ENCODE measurements at regions not wholly inside any gene's neighbourhood (a gene's known extent, or its start where the extent isn't known, plus 50 kb on each side); places are given as distances from the start of the nearest gene placed in this dataset.

GRCh38 chr4:45294464-45294863 lies 568.1 kb upstream of the GNPDA2 start:
- Histone ChIP-seq H3K27ac (ENCODE audit: insufficient read depth, low read length) (no peak overlapping the region), H3K36me3 (ENCODE audit: control insufficient read depth, insufficient read depth, low read length) (no peaks in the 10 kb centered on the region), H3K79me2 (ENCODE audit: control insufficient read depth, insufficient read depth, low read length) (no peaks in the 10 kb centered on the region), H2AFZ (ENCODE audit: low read length) (no peak overlapping the region), H3K4me3 (replicated peaks in 1 of 4; ENCODE audit: control extremely low read depth in 1 of 4, insufficient read depth in 1 of 4, low read depth in 3 of 4, low read length in 4 of 4) (no peak overlapping the region), H3K4me2 (ENCODE audit: extremely low read depth, insufficient read depth, low read length) (no peak overlapping the region), H3K4me1 (ENCODE audit: control insufficient read depth, extremely low read depth, insufficient read depth, low read length) (no peaks in the 10 kb centered on the region), H3K9ac (ENCODE audit: insufficient read depth, low read length) (no peak overlapping the region), H3K9me3 (ENCODE audit: control insufficient read depth, insufficient read depth, low read depth, low read length) (no peaks in the 10 kb centered on the region), H3K27me3 (ENCODE audit: control insufficient read depth, insufficient read depth, low read length) (no peaks in the 10 kb centered on the region), H4K20me1 (ENCODE audit: control insufficient read depth, extremely low read depth, insufficient read depth, low read length) (no peaks in the 10 kb centered on the region)
- TF ChIP-seq EZH2 (IDR thresholded peaks at IDR 0.05; ENCODE audit: low read length, missing control alignments) (no peak), CTCF (conservative IDR thresholded peaks at IDR 0.05 in 1 of 2, IDR thresholded peaks at IDR 0.05 in 1 of 2; ENCODE audit: low read depth in 1 of 2, low read length in 2 of 2) (no peak)
- DNase-seq (ENCODE audit: low read depth in 2 of 2): no peak

- Histone ChIP-seq H3K4me3 (replicated peaks in 1 of 4; ENCODE audit: control extremely low read depth in 1 of 4, insufficient read depth in 1 of 4, low read depth in 3 of 4, low read length in 4 of 4) (no peak overlapping the region), H2AFZ (ENCODE audit: low read length) (no peak overlapping the region), H3K9ac (ENCODE audit: insufficient read depth, low read length) (no peak overlapping the region), H3K27ac (ENCODE audit: insufficient read depth, low read length) (no peak overlapping the region), H4K20me1 (ENCODE audit: control insufficient read depth, extremely low read depth, insufficient read depth, low read length) (no peaks in the 10 kb centered on the region), H3K4me1 (ENCODE audit: control insufficient read depth, extremely low read depth, insufficient read depth, low read length) (no peaks in the 10 kb centered on the region), H3K27me3 (ENCODE audit: control insufficient read depth, insufficient read depth, low read length) (no peaks in the 10 kb centered on the region), H3K79me2 (ENCODE audit: control insufficient read depth, insufficient read depth, low read length) (no peaks in the 10 kb centered on the region), H3K9me3 (ENCODE audit: control insufficient read depth, insufficient read depth, low read depth, low read length) (no peaks in the 10 kb centered on the region), H3K4me2 (ENCODE audit: extremely low read depth, insufficient read depth, low read length) (no peak overlapping the region), H3K36me3 (ENCODE audit: control insufficient read depth, insufficient read depth, low read length) (no peaks in the 10 kb centered on the region)
- TF ChIP-seq CTCF (conservative IDR thresholded peaks at IDR 0.05 in 1 of 2, IDR thresholded peaks at IDR 0.05 in 1 of 2; ENCODE audit: low read depth in 1 of 2, low read length in 2 of 2): no peak
- TF ChIP-seq EZH2 (IDR thresholded peaks at IDR 0.05; ENCODE audit: low read length, missing control alignments): no peak
- no peak for DNase-seq (ENCODE audit: low read depth in 2 of 2)
These were observed 567.0 kb upstream of the GNPDA2 start for GRCh38 chr4:45293335-45293734.

GRCh38 chr4:45292844-45293243 lies 566.5 kb upstream of the GNPDA2 start:
- no peak overlapping the region for H3K9ac ChIP-seq (ENCODE audit: insufficient read depth, low read length)
- no peaks in the 10 kb centered on the region for H4K20me1 ChIP-seq (ENCODE audit: control insufficient read depth, extremely low read depth, insufficient read depth, low read length)

More at GRCh38 chr4:45292844-45293243, 566.5 kb upstream of the GNPDA2 start:
- DNase-seq (ENCODE audit: low read depth in 2 of 2): no peak
- Histone ChIP-seq H3K9me3 (ENCODE audit: control insufficient read depth, insufficient read depth, low read depth, low read length) (no peaks in the 10 kb centered on the region), H3K79me2 (ENCODE audit: control insufficient read depth, insufficient read depth, low read length) (no peaks in the 10 kb centered on the region), H3K27me3 (ENCODE audit: control insufficient read depth, insufficient read depth, low read length) (no peaks in the 10 kb centered on the region), H3K4me2 (ENCODE audit: extremely low read depth, insufficient read depth, low read length) (no peak overlapping the region), H3K36me3 (ENCODE audit: control insufficient read depth, insufficient read depth, low read length) (no peaks in the 10 kb centered on the region), H2AFZ (ENCODE audit: low read length) (no peak overlapping the region), H3K4me3 (replicated peaks in 1 of 4; ENCODE audit: control extremely low read depth in 1 of 4, insufficient read depth in 1 of 4, low read depth in 3 of 4, low read length in 4 of 4) (no peak overlapping the region), H3K27ac (ENCODE audit: insufficient read depth, low read length) (no peak overlapping the region), H3K4me1 (ENCODE audit: control insufficient read depth, extremely low read depth, insufficient read depth, low read length) (no peaks in the 10 kb centered on the region)
- no peak for TF ChIP-seq CTCF (conservative IDR thresholded peaks at IDR 0.05 in 1 of 2, IDR thresholded peaks at IDR 0.05 in 1 of 2; ENCODE audit: low read depth in 1 of 2, low read length in 2 of 2)
- TF ChIP-seq EZH2 (IDR thresholded peaks at IDR 0.05; ENCODE audit: low read length, missing control alignments): no peak

All from fibroblast of lung (primary cell).